Ectodermal cell (in vitro differentiated cells): ENCODE measurements at regions not wholly inside any gene's neighbourhood (a gene's known extent, or its start where the extent isn't known, plus 50 kb on each side); places are given as distances from the start of the nearest gene placed in this dataset.
"Not testable (repeated sequence)": the region's sequence is repeated elsewhere in the genome, so short reads cannot be mapped to it uniquely, and the experiment has no call there.

Source experiments
- H3K27ac ChIP-seq: 2 replicates; pipeline ENCODE4 v1.7.0; 2013; ENCODE audit warnings: mild to moderate bottlenecking, low read depth, low read length; ENCODE audit not compliant: insufficient read depth, poor library complexity, severe bottlenecking
- H3K27me3 ChIP-seq: 2 replicates; pipeline ENCODE4 v1.7.0; 2013; ENCODE audit warnings: mild to moderate bottlenecking, low read length; ENCODE audit not compliant: insufficient read depth, control insufficient read depth, poor library complexity, severe bottlenecking
- H3K36me3 ChIP-seq: one replicate; pipeline ENCODE4 v1.7.0; 2013; ENCODE audit warnings: low read length; ENCODE audit not compliant: control insufficient read depth, insufficient read depth
- H3K4me1 ChIP-seq: one replicate; pipeline ENCODE4 v1.7.0; 2013; ENCODE audit warnings: low read length; ENCODE audit not compliant: control insufficient read depth, insufficient read depth
- H3K4me3 ChIP-seq: 2 replicates; pipeline ENCODE4 v1.7.0; 2013; ENCODE audit warnings: low read depth, low read length, control low read depth; ENCODE audit not compliant: insufficient read depth
- H3K9me3 ChIP-seq: 2 replicates; pipeline ENCODE4 v1.7.0; 2013; ENCODE audit warnings: mild to moderate bottlenecking, low read length, moderate library complexity; ENCODE audit not compliant: control insufficient read depth
- WGBS, 2 experiments: methylation state at CpG; one replicate each; pipeline ENCODE4 v1.1.7; 2013; ENCODE audit warnings: missing lambda C conversion rate in 2 of 2; 5-methylcytosine and 5-hydroxymethylcytosine counted together

GRCh38 chr16:55014022-55014421 is 83.4 kb downstream of the IRX5 start:
- WGBS, 2 experiments = 87 to 95% methylated on average over 4 of the region's 4 CpGs
- Histone ChIP-seq H3K4me1 (no peaks in the 10 kb centered on the region), H3K4me3 (no peak overlapping the region), H3K36me3 (no peaks in the 10 kb centered on the region), H3K9me3 (no peaks in the 10 kb centered on the region), H3K27ac (no peak overlapping the region), H3K27me3 (no peaks in the 10 kb centered on the region)

- no peak overlapping the region for H3K27ac ChIP-seq
- no peaks in the 10 kb centered on the region for H3K9me3 ChIP-seq
- H3K4me1 ChIP-seq = no peaks in the 10 kb centered on the region
- WGBS, 2 experiments = 94% methylated on average over 10 of the region's 10 CpGs
- no peak overlapping the region for H3K4me3 ChIP-seq
- H3K27me3 ChIP-seq = no peaks in the 10 kb centered on the region
- H3K36me3 ChIP-seq = no peaks in the 10 kb centered on the region
Measured at GRCh38 chr16:55015181-55015913, 84.7 kb downstream of the IRX5 start.

- no peaks in the 10 kb centered on the region for H3K27me3 ChIP-seq
- no peak overlapping the region for H3K27ac ChIP-seq
- no peak overlapping the region for H3K4me3 ChIP-seq
- H3K36me3 ChIP-seq = no peaks in the 10 kb centered on the region
- WGBS, 2 experiments = 90 to 94% methylated on average over 9 of the region's 9 CpGs
- H3K4me1 ChIP-seq = no peaks in the 10 kb centered on the region
- no peaks in the 10 kb centered on the region for H3K9me3 ChIP-seq
Measured at GRCh38 chr16:55016515-55016914, 85.8 kb downstream of the IRX5 start.

- Histone ChIP-seq H3K27ac (no peak overlapping the region), H3K9me3 (no peaks in the 10 kb centered on the region), H3K4me3 (no peak overlapping the region), H3K27me3 (no peaks in the 10 kb centered on the region), H3K4me1 (no peaks in the 10 kb centered on the region), H3K36me3 (no peaks in the 10 kb centered on the region)
- 80 to 81% methylated on average over 6 of the region's 6 CpGs for WGBS, 2 experiments
Measured at GRCh38 chr16:55017321-55017720, 86.7 kb downstream of the IRX5 start.

GRCh38 chr16:55018881-55019280 is 88.2 kb downstream of the IRX5 start:
- Histone ChIP-seq H3K27me3 (no peaks in the 10 kb centered on the region), H3K9me3 (no peaks in the 10 kb centered on the region)
- 95 to 96% methylated on average over 24 of the region's 24 CpGs for WGBS, 2 experiments

GRCh38 chr16:55019419-55020131 is 88.9 kb downstream of the IRX5 start:
- Histone ChIP-seq H3K4me1 (no peaks in the 10 kb centered on the region), H3K27me3 (no peaks in the 10 kb centered on the region), H3K9me3 (no peaks in the 10 kb centered on the region), H3K4me3 (no peak overlapping the region), H3K36me3 (no peaks in the 10 kb centered on the region), H3K27ac (no peak overlapping the region)
- 92 to 93% methylated on average over 9 of the region's 9 CpGs for WGBS, 2 experiments

More at GRCh38 chr16:55018881-55019280, 88.2 kb downstream of the IRX5 start:
- H3K4me1 ChIP-seq = no peaks in the 10 kb centered on the region
- H3K4me3 ChIP-seq = no peak overlapping the region
- H3K27ac ChIP-seq = no peak overlapping the region
- H3K36me3 ChIP-seq = no peaks in the 10 kb centered on the region

GRCh38 chr16:55021595-55022475 is 91.2 kb downstream of the IRX5 start:
- Histone ChIP-seq H3K27me3 (no peaks in the 10 kb centered on the region), H3K9me3 (no peaks in the 10 kb centered on the region), H3K4me1 (no peaks in the 10 kb centered on the region), H3K36me3 (no peaks in the 10 kb centered on the region), H3K27ac (no peak overlapping the region), H3K4me3 (no peak overlapping the region)
- 46 to 48% methylated on average over 11 of the region's 11 CpGs for WGBS, 2 experiments

GRCh38 chr16:55027260-55027659 is 96.6 kb downstream of the IRX5 start:
- not testable (repeated sequence) for H3K27ac ChIP-seq, H3K4me1 ChIP-seq, H3K36me3 ChIP-seq, H3K27me3 ChIP-seq, H3K9me3 ChIP-seq, H3K4me3 ChIP-seq

GRCh38 chr16:55029509-55029908 is 98.8 kb downstream of the IRX5 start:
- 100% methylated on average over 1 of the region's 1 CpG; no CpG with 5 or more reads in 1 of the 2 experiments for WGBS, 2 experiments
- Histone ChIP-seq H3K4me3 (no peak overlapping the region), H3K4me1 (no peaks in the 10 kb centered on the region), H3K36me3 (no peaks in the 10 kb centered on the region), H3K9me3 (no peaks in the 10 kb centered on the region), H3K27ac (no peak overlapping the region), H3K27me3 (no peaks in the 10 kb centered on the region)

GRCh38 chr16:55030944-55031343 is 100.3 kb downstream of the IRX5 start:
- 61 to 73% methylated on average over 5 of the region's 5 CpGs for WGBS, 2 experiments
- H3K27ac ChIP-seq = no peak overlapping the region
- H3K4me3 ChIP-seq = no peak overlapping the region
- H3K36me3 ChIP-seq = no peaks in the 10 kb centered on the region
- no peaks in the 10 kb centered on the region for H3K4me1 ChIP-seq
- no peaks in the 10 kb centered on the region for H3K27me3 ChIP-seq
- no peaks in the 10 kb centered on the region for H3K9me3 ChIP-seq
